ENCODE measurements at regions not wholly inside any gene's neighbourhood (a gene's known extent, or its start where the extent isn't known, plus 50 kb on each side); places are given as distances from the start of the nearest gene placed in this dataset.

- TF ChIP-seq CTCF (IDR thresholded peaks at IDR 0.05): no peak
- ATAC-seq (ENCODE audit: low FRiP score) (no peak), DNase-seq (ENCODE audit: low spot score) (no peak)
Measured at GRCh38 chr3:86245360-86245759, 745.6 kb downstream of the VGLL3 start.

- ATAC-seq (ENCODE audit: low FRiP score): no peak
- no peak for DNase-seq (ENCODE audit: low spot score)
- TF ChIP-seq CTCF (IDR thresholded peaks at IDR 0.05): no peak
Measured at GRCh38 chr3:86244905-86245304, 746.0 kb downstream of the VGLL3 start.

GRCh38 chr3:86239946-86240345, 751.0 kb downstream of the VGLL3 start:
- ATAC-seq (ENCODE audit: low FRiP score) (no peak), DNase-seq (ENCODE audit: low spot score) (no peak)
- no peak for TF ChIP-seq CTCF (IDR thresholded peaks at IDR 0.05)

- ATAC-seq (ENCODE audit: low FRiP score): no peak
- DNase-seq (ENCODE audit: low spot score): no peak
- TF ChIP-seq CTCF (IDR thresholded peaks at IDR 0.05): no peak
Measured at GRCh38 chr3:86234506-86235254, 756.3 kb downstream of the VGLL3 start.

- DNase-seq (ENCODE audit: low spot score) (no peak), ATAC-seq (ENCODE audit: low FRiP score) (no peak)
- no peak for TF ChIP-seq CTCF (IDR thresholded peaks at IDR 0.05)
Measured at GRCh38 chr3:86230762-86231161, 760.2 kb downstream of the VGLL3 start.

- ATAC-seq (ENCODE audit: low FRiP score) (no peak), DNase-seq (ENCODE audit: low spot score) (no peak)
- no peak for TF ChIP-seq CTCF (IDR thresholded peaks at IDR 0.05)
Measured at GRCh38 chr3:86229775-86230094, 761.2 kb downstream of the VGLL3 start.

GRCh38 chr3:86229086-86229774, 761.7 kb downstream of the VGLL3 start:
- no peak for ATAC-seq (ENCODE audit: low FRiP score)
- DNase-seq (ENCODE audit: low spot score): no peak
- TF ChIP-seq CTCF (IDR thresholded peaks at IDR 0.05): no peak

Measured in omental fat pad (tissue), 3 donors.